ENCODE measurements at regions not wholly inside any gene's neighbourhood (a gene's known extent, or its start where the extent isn't known, plus 50 kb on each side); places are given as distances from the start of the nearest gene placed in this dataset.

- intact Hi-C loops (cut with DNase I; ENCODE audit: low total_unique reads): no loop called here
- no peak for DNase-seq (ENCODE audit: low spot score in 2 of 2)
- no peak overlapping the region for H3K4me3 ChIP-seq (ENCODE audit: low read depth, poor library complexity, severe bottlenecking)
- 76 to 88% methylated on average over 5 of the region's 5 CpGs for WGBS, 2 donors
- no peak for TF ChIP-seq POLR2A (IDR thresholded peaks at IDR 0.05)
- TF ChIP-seq CTCF (IDR thresholded peaks at IDR 0.05): no peak
Observed at GRCh38 chr6:90915224-90915915, 328.5 kb upstream of the MAP3K7 start.

GRCh38 chr6:90914312-90914711, 327.4 kb upstream of the MAP3K7 start:
- TF ChIP-seq CTCF (IDR thresholded peaks at IDR 0.05) (no peak), POLR2A (IDR thresholded peaks at IDR 0.05) (no peak)
- 74 to 76% methylated on average over 2 of the region's 2 CpGs for WGBS, 2 donors
- no peak overlapping the region for H3K4me3 ChIP-seq (ENCODE audit: low read depth, poor library complexity, severe bottlenecking)
- intact Hi-C loops (cut with DNase I; ENCODE audit: low total_unique reads): no loop called here
- DNase-seq (ENCODE audit: low spot score in 2 of 2): no peak

- no peak overlapping the region for H3K4me3 ChIP-seq (ENCODE audit: low read depth, poor library complexity, severe bottlenecking)
- WGBS, 2 donors: 73 to 76% methylated on average over 2 of the region's 2 CpGs
- no peak for DNase-seq (ENCODE audit: low spot score in 2 of 2)
- TF ChIP-seq CTCF (IDR thresholded peaks at IDR 0.05) (no peak), POLR2A (IDR thresholded peaks at IDR 0.05) (no peak)
- intact Hi-C loops (cut with DNase I; ENCODE audit: low total_unique reads): no loop called here
Observed at GRCh38 chr6:90913266-90913960, 326.5 kb upstream of the MAP3K7 start.

- 0% methylated on average over 1 of the region's 1 CpG for WGBS, 2 donors
- intact Hi-C loops (cut with DNase I; ENCODE audit: low total_unique reads): no loop called here
- DNase-seq (ENCODE audit: low spot score in 2 of 2): no peak
- H3K4me3 ChIP-seq (ENCODE audit: low read depth, poor library complexity, severe bottlenecking): no peak overlapping the region
- no peak for TF ChIP-seq CTCF (IDR thresholded peaks at IDR 0.05)
- no peak for TF ChIP-seq POLR2A (IDR thresholded peaks at IDR 0.05)
Observed at GRCh38 chr6:90911642-90912041, 324.8 kb upstream of the MAP3K7 start.

- WGBS, 2 donors: 90 to 95% methylated on average over 6 of the region's 6 CpGs
- TF ChIP-seq POLR2A (IDR thresholded peaks at IDR 0.05): no peak
- no peak for TF ChIP-seq CTCF (IDR thresholded peaks at IDR 0.05)
- DNase-seq (ENCODE audit: low spot score in 2 of 2): no peak
- no peak overlapping the region for H3K4me3 ChIP-seq (ENCODE audit: low read depth, poor library complexity, severe bottlenecking)
- intact Hi-C loops (cut with DNase I; ENCODE audit: low total_unique reads): no loop called here
Observed at GRCh38 chr6:90910893-90911292, 324.0 kb upstream of the MAP3K7 start.
